AG09319 (cell line): ENCODE measurements at regions not wholly inside any gene's neighbourhood (a gene's known extent, or its start where the extent isn't known, plus 50 kb on each side); places are given as distances from the start of the nearest gene placed in this dataset.

Source experiments
- DNase-seq: peaks from one replicate; pipeline ENCODE4 v3.0.0-alpha.2; 2010; ENCODE audit warnings: low read depth; ENCODE audit errors: extremely low read depth
- CTCF ChIP-seq: IDR thresholded peaks from 2 replicates; pipeline ENCODE4 v1.5.1; 2011; ENCODE audit warnings: low read depth, mild to moderate bottlenecking, inconsistent platforms, low read length, moderate library complexity

DNA sequence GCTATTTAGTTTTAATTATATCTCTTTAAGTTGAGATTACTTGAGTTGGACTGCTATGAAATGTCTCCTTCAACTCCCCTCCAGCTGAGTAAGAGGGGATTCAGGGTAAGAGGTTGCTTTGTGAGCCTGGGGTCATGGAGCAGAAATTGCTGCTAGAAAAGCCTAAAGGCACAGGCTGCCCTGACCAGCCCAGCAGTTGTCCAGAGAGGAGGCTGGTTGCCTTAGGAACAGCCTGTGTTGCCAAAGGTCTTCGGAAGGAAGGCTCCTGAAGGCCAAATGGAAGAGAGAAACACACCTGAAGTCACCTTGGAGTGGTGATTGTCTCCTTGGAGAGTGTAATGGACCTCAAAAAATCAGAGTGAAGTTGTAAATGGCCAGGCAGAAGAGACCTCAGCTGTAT, 235.5 kb upstream of the PDE3A start:
- TF ChIP-seq CTCF: no peak
- DNase-seq: no peak

GRCh38 chr12:20134652-20135051, 233.7 kb upstream of the PDE3A start:
- DNase-seq: no peak
- no peak for TF ChIP-seq CTCF

- DNase-seq: no peak
- no peak for TF ChIP-seq CTCF
These were observed 227.6 kb upstream of the PDE3A start for GRCh38 chr12:20140751-20141150.

GRCh38 chr12:20142316-20142715, 226.0 kb upstream of the PDE3A start:
- no peak for DNase-seq
- TF ChIP-seq CTCF: no peak

- DNase-seq: no peak
- no peak; the same call in 1 of the 2 replicates for TF ChIP-seq CTCF
These were observed 225.4 kb upstream of the PDE3A start for GRCh38 chr12:20142956-20143355.

- TF ChIP-seq CTCF: no peak
- no peak for DNase-seq
These were observed 224.0 kb upstream of the PDE3A start for GRCh38 chr12:20144341-20144740.

DNA sequence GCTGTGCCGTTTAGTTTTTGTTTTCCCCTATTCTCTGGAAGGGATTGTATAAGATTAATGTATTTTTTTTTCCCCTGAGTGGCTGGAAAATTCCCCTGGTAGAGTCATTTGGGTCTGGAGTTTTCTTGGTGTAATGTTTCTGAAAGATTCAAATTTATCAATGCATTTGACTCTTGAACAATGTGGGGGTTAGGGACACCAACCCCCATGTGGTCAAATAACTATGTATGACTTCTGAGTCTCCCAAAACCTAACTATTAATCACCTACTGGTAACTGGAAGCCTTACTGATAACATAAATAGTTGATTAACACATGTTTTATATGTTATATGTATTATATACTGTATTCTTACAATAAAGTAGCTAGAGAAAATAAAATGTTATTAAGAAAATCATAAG, 220.1 kb upstream of the PDE3A start:
- no peak for TF ChIP-seq CTCF
- no peak for DNase-seq
